H9 (cell line): ENCODE measurements at regions not wholly inside any gene's neighbourhood (a gene's known extent, or its start where the extent isn't known, plus 50 kb on each side); places are given as distances from the start of the nearest gene placed in this dataset.

ENCODE experiments used
- DNase-seq: peaks from one replicate; pipeline ENCODE4 v3.0.0-alpha.2; 2017
- H2AFZ ChIP-seq: one replicate; pipeline ENCODE4 v1.6.1; 2013; ENCODE audit warnings: mild to moderate bottlenecking, low read length, control low read depth, moderate library complexity
- H2AK5ac ChIP-seq: 2 replicates; pipeline ENCODE4 v1.6.1; 2013; ENCODE audit warnings: low read length, control low read depth, mixed read lengths; ENCODE audit not compliant: insufficient read length
- H2BK120ac ChIP-seq: one replicate; pipeline ENCODE4 v1.6.1; 2013; ENCODE audit warnings: low read depth, mild to moderate bottlenecking, low read length, control low read depth, inconsistent platforms; ENCODE audit not compliant: poor library complexity, severe bottlenecking
- H2BK12ac ChIP-seq: 2 replicates; pipeline ENCODE4 v1.6.1; 2013; ENCODE audit warnings: low read length, control low read depth, mixed read lengths, low read depth; ENCODE audit not compliant: insufficient read length
- H2BK15ac ChIP-seq: 2 replicates; pipeline ENCODE4 v1.6.1; 2013; ENCODE audit warnings: low read depth, low read length, control low read depth
- H2BK20ac ChIP-seq: one replicate; pipeline ENCODE4 v1.6.1; 2013; ENCODE audit warnings: low read depth, mild to moderate bottlenecking, low read length, control low read depth, inconsistent platforms; ENCODE audit not compliant: poor library complexity, severe bottlenecking
- H2BK5ac ChIP-seq: 2 replicates; pipeline ENCODE4 v1.6.1; 2013; ENCODE audit warnings: low read length, control low read depth, mixed read lengths; ENCODE audit not compliant: insufficient read length
- H3K14ac ChIP-seq: 2 replicates; pipeline ENCODE4 v1.6.1; 2013; ENCODE audit warnings: low read length, control low read depth; ENCODE audit not compliant: insufficient read depth
- H3K18ac ChIP-seq: 2 replicates; pipeline ENCODE4 v1.6.1; 2013; ENCODE audit warnings: low read depth, mild to moderate bottlenecking, mixed read lengths, low read length, control low read depth; ENCODE audit not compliant: insufficient read length
- H3K23ac ChIP-seq: 2 replicates; pipeline ENCODE4 v1.6.1; 2013; ENCODE audit warnings: low read length, control low read depth, mixed read lengths, low read depth; ENCODE audit not compliant: insufficient read length
- H3K23me2 ChIP-seq: 2 replicates; pipeline ENCODE4 v1.6.1; 2013; ENCODE audit warnings: low read depth, mild to moderate bottlenecking, mixed read lengths, low read length, control low read depth; ENCODE audit not compliant: insufficient read length, poor library complexity, severe bottlenecking
- H3K27ac ChIP-seq: 2 replicates; pipeline ENCODE4 v1.5.1; 2013; ENCODE audit warnings: low read length, control low read depth, mixed read lengths, low read depth; ENCODE audit not compliant: insufficient read length
- H3K27me3 ChIP-seq: 2 replicates; pipeline ENCODE4 v1.6.1; 2013; ENCODE audit warnings: low read length, control low read depth, inconsistent platforms; ENCODE audit not compliant: insufficient read depth
- H3K4ac ChIP-seq: 2 replicates; pipeline ENCODE4 v1.6.1; 2013; ENCODE audit warnings: low read depth, mild to moderate bottlenecking, control low read depth, inconsistent platforms, low read length, moderate library complexity
- H3K4me1 ChIP-seq: 2 replicates; pipeline ENCODE4 v1.6.1; 2013; ENCODE audit warnings: low read length, control low read depth, inconsistent platforms; ENCODE audit not compliant: insufficient read depth
- H3K4me2 ChIP-seq: 2 replicates; pipeline ENCODE4 v1.6.1; 2013; ENCODE audit warnings: low read length, control low read depth, mixed read lengths; ENCODE audit not compliant: insufficient read length, insufficient read depth
- H3K56ac ChIP-seq: 2 replicates; pipeline ENCODE4 v1.6.1; 2013; ENCODE audit warnings: low read depth, mild to moderate bottlenecking, mixed read lengths, low read length, control low read depth; ENCODE audit not compliant: insufficient read length
- H3K79me1 ChIP-seq: 2 replicates; pipeline ENCODE4 v1.6.1; 2013; ENCODE audit warnings: low read depth, mild to moderate bottlenecking, moderate library complexity, low read length, control low read depth, inconsistent platforms; ENCODE audit not compliant: insufficient read depth, poor library complexity, severe bottlenecking
- H3K79me2 ChIP-seq: 2 replicates; pipeline ENCODE4 v1.6.1; 2013; ENCODE audit warnings: low read length, control low read depth, inconsistent platforms; ENCODE audit not compliant: insufficient read depth
- H3K9ac ChIP-seq: 2 replicates; pipeline ENCODE4 v1.6.1; 2013; ENCODE audit warnings: low read length, control low read depth, mixed read lengths; ENCODE audit not compliant: insufficient read length; ENCODE audit errors: extremely low read depth
- H3K9me3 ChIP-seq: one replicate; pipeline ENCODE4 v1.6.1; 2013; ENCODE audit warnings: low read depth, low read length, inconsistent platforms; ENCODE audit not compliant: control insufficient read depth
- H3T11ph ChIP-seq: one replicate; pipeline ENCODE4 v1.6.1; 2013; ENCODE audit warnings: mild to moderate bottlenecking, low read length, control low read depth, inconsistent platforms
- H4K20me1 ChIP-seq: one replicate; pipeline ENCODE4 v1.6.1; 2013; ENCODE audit not compliant: control insufficient read depth, insufficient read length, insufficient read depth
- H4K5ac ChIP-seq: 2 replicates; pipeline ENCODE4 v1.6.1; 2013; ENCODE audit warnings: low read depth, mild to moderate bottlenecking, mixed read lengths, low read length, control low read depth; ENCODE audit not compliant: insufficient read length
- H4K8ac ChIP-seq: replicated peaks from 2 replicates; pipeline ENCODE4 v1.6.1; 2013; ENCODE audit warnings: low read length, control low read depth, mixed read lengths, low read depth; ENCODE audit not compliant: insufficient read length
- H4K91ac ChIP-seq: 2 replicates; pipeline ENCODE4 v1.6.1; 2013; ENCODE audit warnings: low read depth, mild to moderate bottlenecking, moderate library complexity, mixed read lengths, low read length, control low read depth; ENCODE audit not compliant: insufficient read length
- H3K27ac Mint-ChIP-seq, 3 experiments: 2 replicates in 2 of 3; 3 replicates in 1 of 3; pipeline ENCODE4 v1.8.0; 2020 to 2021; ENCODE audit warnings: mixed read lengths in 3 of 3, mild to moderate bottlenecking in 1 of 3, moderate library complexity in 1 of 3
- H3K27me3 Mint-ChIP-seq: 2 replicates; pipeline ENCODE4 v1.8.0; 2021; ENCODE audit warnings: low read depth, mild to moderate bottlenecking, moderate library complexity, mixed read lengths
- H3K36me3 Mint-ChIP-seq, 3 experiments: 2 replicates in 2 of 3; 3 replicates in 1 of 3; pipeline ENCODE4 v1.8.0; 2020 to 2021; ENCODE audit warnings: low read depth in 3 of 3, mixed read lengths in 3 of 3; ENCODE audit not compliant: insufficient read depth in 1 of 3
- H3K4me1 Mint-ChIP-seq, 2 experiments: 2 replicates each; pipeline ENCODE4 v1.8.0; 2020; ENCODE audit warnings: mixed read lengths in 2 of 2
- H3K4me3 Mint-ChIP-seq, 2 experiments: 2 replicates in 1 of 2; 3 replicates in 1 of 2; pipeline ENCODE4 v1.8.0; 2020 to 2021; ENCODE audit warnings: mild to moderate bottlenecking in 2 of 2, mixed read lengths in 2 of 2, moderate library complexity in 1 of 2
- H3K9me3 Mint-ChIP-seq, 2 experiments: 2 replicates in 1 of 2; 3 replicates in 1 of 2; pipeline ENCODE4 v1.8.0; 2020; ENCODE audit warnings: mild to moderate bottlenecking in 2 of 2, mixed read lengths in 2 of 2, moderate library complexity in 1 of 2
- WGBS: extraction: QIAGEN DNeasy Blood & Tissue Kit; methylation state at CpG from one replicate; pipeline ENCODE4 v1.1.7; 2013; ENCODE audit warnings: missing lambda C conversion rate, low lambda C conversion rate, mixed read lengths; ENCODE audit not compliant: insufficient read length; ENCODE audit errors: extremely low coverage; 5-methylcytosine and 5-hydroxymethylcytosine counted together
- TF ChIP-seq, protein P1 (sequence below): fragments of 200-600 bp; sonication (generic); conservative IDR thresholded peaks from 3 replicates; pipeline ENCODE4 v1.8.0; 2021; ENCODE audit warnings: antibody characterized with exemption, mild to moderate bottlenecking

DNA sequence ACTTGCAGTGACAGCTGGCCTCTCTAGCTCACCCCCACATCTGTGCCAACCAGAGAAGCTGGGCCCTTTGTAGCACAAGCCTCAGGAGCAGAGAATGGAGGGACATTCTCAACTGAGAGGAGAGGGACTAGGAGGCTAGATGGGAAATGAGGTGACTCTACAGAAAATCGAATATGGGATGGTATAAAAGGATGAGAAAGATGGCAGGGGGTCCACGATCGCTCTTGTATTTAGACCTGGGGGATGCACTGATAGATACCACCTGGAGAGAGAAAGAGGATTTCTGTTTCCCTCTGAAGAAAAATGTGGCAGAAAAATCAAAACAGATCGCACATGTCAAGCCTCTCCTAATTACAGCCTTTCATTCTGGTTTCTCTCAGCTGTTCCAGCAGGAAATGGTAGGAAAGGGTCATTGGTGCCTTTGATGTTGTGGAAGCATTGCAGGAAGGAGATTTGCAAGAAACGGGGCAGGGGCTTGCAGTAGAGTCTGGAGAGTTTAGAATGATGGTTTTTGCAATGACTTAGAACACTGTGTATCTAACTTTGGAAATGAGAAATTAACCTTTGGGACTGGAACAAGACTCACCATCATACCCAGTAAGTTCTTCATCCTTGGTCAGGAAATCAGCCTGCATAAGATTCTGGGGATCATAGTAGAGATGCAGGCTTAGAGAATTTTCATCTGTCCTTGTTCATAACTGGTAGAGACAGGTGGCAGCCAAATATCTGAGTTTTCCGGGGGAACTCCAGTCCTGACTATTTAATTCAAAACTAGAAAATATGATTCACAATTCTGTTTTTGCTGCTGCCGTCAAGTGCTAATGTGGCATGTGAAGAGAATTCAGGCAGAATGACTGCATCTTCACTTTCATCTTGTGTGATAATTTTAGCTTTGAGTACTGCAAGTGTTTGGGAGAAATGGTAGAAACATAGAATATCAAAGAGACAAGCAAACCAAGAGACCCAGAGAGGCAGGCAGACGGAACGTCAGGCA, 98.8 kb downstream of the DAD1 start:
- H3K4ac ChIP-seq = no peak overlapping the region
- no peak overlapping the region for H3K27ac ChIP-seq
- H2BK12ac ChIP-seq = no peak overlapping the region
- H3K27me3 ChIP-seq = no peaks in the 10 kb centered on the region
- H3K4me2 ChIP-seq = no peak overlapping the region
- no peak overlapping the region for H4K5ac ChIP-seq
- no peak overlapping the region for H2AK5ac ChIP-seq
- no peaks in the 10 kb centered on the region for H3K79me2 ChIP-seq
- H3K9me3 Mint-ChIP-seq = no peaks in the 10 kb centered on the region
- no peak overlapping the region for H3K27ac Mint-ChIP-seq
- no peak overlapping the region for H2BK20ac ChIP-seq
- no peak overlapping the region for H3T11ph ChIP-seq
- no peak overlapping the region for H4K91ac ChIP-seq
- H2AFZ ChIP-seq = no peak overlapping the region
- H2BK5ac ChIP-seq = no peak overlapping the region
- H3K79me1 ChIP-seq = no peaks in the 10 kb centered on the region
- H2BK120ac ChIP-seq = no peak overlapping the region
- no peaks in the 10 kb centered on the region for H4K20me1 ChIP-seq
- H3K4me1 ChIP-seq = 0 out of 2 replicates have a peak, but pooled peaks cover 2% of the 10 kb centered on the region
- peaks cover 4% of the 10 kb centered on the region; the same call in 1 of the 2 replicates for H3K27me3 Mint-ChIP-seq
- no peak overlapping the region for H3K56ac ChIP-seq
- H3K36me3 Mint-ChIP-seq = no peaks in the 10 kb centered on the region
- no peak overlapping the region; a peak in 1 of 5 replicates for H3K4me3 Mint-ChIP-seq
- DNase-seq = no peak
- H3K18ac ChIP-seq = no peak overlapping the region
- H4K8ac ChIP-seq = no peak overlapping the region
- peaks cover 6 to 9% of the 10 kb centered on the region in 2 experiments for H3K4me1 Mint-ChIP-seq
- no peak overlapping the region for H3K14ac ChIP-seq
- no CpG with 5 or more reads among the region's 9 CpGs for WGBS
- H3K9ac ChIP-seq = no peak overlapping the region
- no peaks in the 10 kb centered on the region for H3K23me2 ChIP-seq
- H2BK15ac ChIP-seq = no peak overlapping the region
- H3K9me3 ChIP-seq = no peaks in the 10 kb centered on the region
- no peak overlapping the region for H3K23ac ChIP-seq
- TF ChIP-seq, protein P1, sequence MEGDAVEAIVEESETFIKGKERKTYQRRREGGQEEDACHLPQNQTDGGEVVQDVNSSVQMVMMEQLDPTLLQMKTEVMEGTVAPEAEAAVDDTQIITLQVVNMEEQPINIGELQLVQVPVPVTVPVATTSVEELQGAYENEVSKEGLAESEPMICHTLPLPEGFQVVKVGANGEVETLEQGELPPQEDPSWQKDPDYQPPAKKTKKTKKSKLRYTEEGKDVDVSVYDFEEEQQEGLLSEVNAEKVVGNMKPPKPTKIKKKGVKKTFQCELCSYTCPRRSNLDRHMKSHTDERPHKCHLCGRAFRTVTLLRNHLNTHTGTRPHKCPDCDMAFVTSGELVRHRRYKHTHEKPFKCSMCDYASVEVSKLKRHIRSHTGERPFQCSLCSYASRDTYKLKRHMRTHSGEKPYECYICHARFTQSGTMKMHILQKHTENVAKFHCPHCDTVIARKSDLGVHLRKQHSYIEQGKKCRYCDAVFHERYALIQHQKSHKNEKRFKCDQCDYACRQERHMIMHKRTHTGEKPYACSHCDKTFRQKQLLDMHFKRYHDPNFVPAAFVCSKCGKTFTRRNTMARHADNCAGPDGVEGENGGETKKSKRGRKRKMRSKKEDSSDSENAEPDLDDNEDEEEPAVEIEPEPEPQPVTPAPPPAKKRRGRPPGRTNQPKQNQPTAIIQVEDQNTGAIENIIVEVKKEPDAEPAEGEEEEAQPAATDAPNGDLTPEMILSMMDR = no peak
